Astrocyte (in vitro differentiated cells and primary cell): ENCODE measurements at regions not wholly inside any gene's neighbourhood (a gene's known extent, or its start where the extent isn't known, plus 50 kb on each side); places are given as distances from the start of the nearest gene placed in this dataset.

ENCODE experiments used
- DNase-seq: peaks from one replicate; pipeline ENCODE4 v3.0.0-alpha.2; 2010; ENCODE audit warnings: low read depth
- FAIRE-seq: peaks from 2 replicates; lab custom pipeline; 2011; peaks lifted over from hg19 to GRCh38; lab: Jason Lieb, UNC
- H2AFZ ChIP-seq: 2 replicates; pipeline ENCODE4 v1.6.0; 2012; ENCODE audit warnings: low read depth, low read length, inconsistent platforms
- H3K27ac ChIP-seq: 2 replicates; pipeline ENCODE4 v1.5.1; 2011; ENCODE audit warnings: low read depth, low read length, inconsistent platforms
- H3K27me3 ChIP-seq: 2 replicates; pipeline ENCODE4 v1.6.0; 2011; ENCODE audit warnings: low read length, inconsistent platforms; ENCODE audit not compliant: insufficient read depth
- H3K36me3 ChIP-seq: 2 replicates; pipeline ENCODE4 v1.5.1; 2011; ENCODE audit warnings: low read length, inconsistent platforms; ENCODE audit not compliant: insufficient read depth
- H3K4me1 ChIP-seq: 2 replicates; pipeline ENCODE4 v1.5.1; 2011; ENCODE audit warnings: low read length, inconsistent platforms; ENCODE audit not compliant: insufficient read depth
- H3K4me2 ChIP-seq: 2 replicates; pipeline ENCODE4 v1.6.0; 2012; ENCODE audit warnings: low read length, inconsistent platforms
- H3K4me3 ChIP-seq: 2 replicates; pipeline ENCODE4 v1.5.1; 2011; ENCODE audit warnings: low read depth, mild to moderate bottlenecking, low read length, inconsistent platforms; ENCODE audit not compliant: insufficient read depth
- H3K79me2 ChIP-seq: 2 replicates; pipeline ENCODE4 v1.6.0; 2012; ENCODE audit warnings: mild to moderate bottlenecking, low read length, inconsistent platforms; ENCODE audit not compliant: insufficient read depth
- H3K9ac ChIP-seq: 2 replicates; pipeline ENCODE4 v1.6.0; 2012; ENCODE audit warnings: mild to moderate bottlenecking, low read length, inconsistent platforms
- H3K9me3 ChIP-seq: 2 replicates; pipeline ENCODE4 v1.5.1; 2012; ENCODE audit warnings: low read depth, mild to moderate bottlenecking, low read length, inconsistent platforms; ENCODE audit not compliant: insufficient read depth
- H4K20me1 ChIP-seq: 2 replicates; pipeline ENCODE4 v1.6.0; 2012; ENCODE audit warnings: low read length, inconsistent platforms; ENCODE audit not compliant: insufficient read depth
- H3K27ac Mint-ChIP-seq: one replicate; pipeline ENCODE4 v1.8.0; 2021; ENCODE audit warnings: mild to moderate bottlenecking, mixed read lengths; ENCODE audit not compliant: unreplicated experiment
- H3K27me3 Mint-ChIP-seq: one replicate; pipeline ENCODE4 v1.8.0; 2021; ENCODE audit warnings: low read depth, mixed read lengths; ENCODE audit not compliant: unreplicated experiment
- H3K36me3 Mint-ChIP-seq: one replicate; pipeline ENCODE4 v1.8.0; 2021; ENCODE audit warnings: low read depth, mixed read lengths; ENCODE audit not compliant: unreplicated experiment
- H3K4me1 Mint-ChIP-seq: one replicate; pipeline ENCODE4 v1.8.0; 2021; ENCODE audit warnings: low read depth, mixed read lengths; ENCODE audit not compliant: unreplicated experiment
- H3K4me3 Mint-ChIP-seq: one replicate; pipeline ENCODE4 v1.8.0; 2021; ENCODE audit warnings: mild to moderate bottlenecking, moderate library complexity, mixed read lengths; ENCODE audit not compliant: unreplicated experiment
- H3K9me3 Mint-ChIP-seq: one replicate; pipeline ENCODE4 v1.8.0; 2021; ENCODE audit warnings: mild to moderate bottlenecking, mixed read lengths; ENCODE audit not compliant: unreplicated experiment
- EZH2 ChIP-seq: IDR thresholded peaks from 2 replicates; pipeline ENCODE4 v1.6.1; 2012; ENCODE audit warnings: mild to moderate bottlenecking, low read length, inconsistent platforms; ENCODE audit not compliant: insufficient read depth
- TF ChIP-seq, protein P1 (sequence below): IDR thresholded peaks from 2 replicates; pipeline ENCODE4 v1.5.1; 2011; ENCODE audit warnings: low read depth, mild to moderate bottlenecking, inconsistent platforms, low read length, moderate library complexity; ENCODE audit not compliant: insufficient read depth

DNA sequence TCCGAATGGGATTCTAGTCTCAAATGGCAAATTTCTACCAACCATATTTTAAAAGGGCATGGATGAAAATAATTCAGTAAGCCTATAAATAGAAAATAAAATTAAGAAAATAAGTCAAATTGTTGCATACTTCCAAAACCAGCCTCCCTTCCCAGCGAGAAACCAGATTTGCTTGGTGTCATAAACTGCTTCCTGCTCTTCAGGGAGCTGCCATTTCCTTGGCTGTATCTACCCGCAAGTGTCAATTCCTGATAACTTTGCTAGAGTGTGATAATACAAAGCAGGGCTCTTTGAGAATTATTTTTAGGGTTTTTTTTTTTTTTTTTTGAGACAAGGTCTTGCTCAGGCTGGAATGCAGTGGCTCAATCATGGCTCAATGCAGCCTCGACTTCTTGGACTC is 62.3 kb downstream of the S1PR1 start:
- H3K4me1 ChIP-seq = no peaks in the 10 kb centered on the region
- H3K27ac ChIP-seq = no peak overlapping the region
- Mint-ChIP-seq H3K4me3 (no peak overlapping the region), H3K9me3 (no peaks in the 10 kb centered on the region), H3K27ac (no peak overlapping the region), H3K27me3 (no peaks in the 10 kb centered on the region), H3K36me3 (no peaks in the 10 kb centered on the region), H3K4me1 (peaks cover 12% of the 10 kb centered on the region)
- no peaks in the 10 kb centered on the region for H3K27me3 ChIP-seq
- TF ChIP-seq, protein P1, sequence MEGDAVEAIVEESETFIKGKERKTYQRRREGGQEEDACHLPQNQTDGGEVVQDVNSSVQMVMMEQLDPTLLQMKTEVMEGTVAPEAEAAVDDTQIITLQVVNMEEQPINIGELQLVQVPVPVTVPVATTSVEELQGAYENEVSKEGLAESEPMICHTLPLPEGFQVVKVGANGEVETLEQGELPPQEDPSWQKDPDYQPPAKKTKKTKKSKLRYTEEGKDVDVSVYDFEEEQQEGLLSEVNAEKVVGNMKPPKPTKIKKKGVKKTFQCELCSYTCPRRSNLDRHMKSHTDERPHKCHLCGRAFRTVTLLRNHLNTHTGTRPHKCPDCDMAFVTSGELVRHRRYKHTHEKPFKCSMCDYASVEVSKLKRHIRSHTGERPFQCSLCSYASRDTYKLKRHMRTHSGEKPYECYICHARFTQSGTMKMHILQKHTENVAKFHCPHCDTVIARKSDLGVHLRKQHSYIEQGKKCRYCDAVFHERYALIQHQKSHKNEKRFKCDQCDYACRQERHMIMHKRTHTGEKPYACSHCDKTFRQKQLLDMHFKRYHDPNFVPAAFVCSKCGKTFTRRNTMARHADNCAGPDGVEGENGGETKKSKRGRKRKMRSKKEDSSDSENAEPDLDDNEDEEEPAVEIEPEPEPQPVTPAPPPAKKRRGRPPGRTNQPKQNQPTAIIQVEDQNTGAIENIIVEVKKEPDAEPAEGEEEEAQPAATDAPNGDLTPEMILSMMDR = no peak
- TF ChIP-seq EZH2 = no peak
- FAIRE-seq = no peak
- DNase-seq = no peak
- H3K4me3 ChIP-seq = no peak overlapping the region
- no peaks in the 10 kb centered on the region for H3K79me2 ChIP-seq
- no peaks in the 10 kb centered on the region for H3K36me3 ChIP-seq
- H2AFZ ChIP-seq = no peak overlapping the region
- H3K9me3 ChIP-seq = no peaks in the 10 kb centered on the region
- H3K4me2 ChIP-seq = no peak overlapping the region
- no peaks in the 10 kb centered on the region for H4K20me1 ChIP-seq
- no peak overlapping the region for H3K9ac ChIP-seq

DNA sequence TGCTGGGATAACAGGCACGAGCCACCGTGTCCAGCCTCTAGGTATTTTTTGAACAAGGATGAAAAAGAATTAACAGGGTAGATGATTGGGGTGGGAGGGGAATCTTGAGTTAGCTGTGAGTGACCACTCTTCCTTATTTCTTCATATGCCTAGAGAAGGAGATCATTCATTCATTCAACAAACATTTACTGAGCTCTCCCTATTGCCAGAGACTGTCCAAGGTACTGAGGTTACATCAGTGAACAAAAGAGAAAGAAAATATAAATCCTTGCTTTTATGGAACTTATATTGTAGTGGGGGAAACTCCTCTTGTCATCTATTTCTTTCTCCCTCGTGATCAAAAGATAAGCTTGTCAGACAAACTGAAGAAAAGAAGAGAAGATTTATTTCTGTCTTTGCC is 62.9 kb downstream of the S1PR1 start:
- TF ChIP-seq, protein P1 = no peak
- no peak for TF ChIP-seq EZH2
- Mint-ChIP-seq H3K9me3 (no peaks in the 10 kb centered on the region), H3K27ac (no peak overlapping the region), H3K27me3 (no peaks in the 10 kb centered on the region), H3K36me3 (no peaks in the 10 kb centered on the region), H3K4me1 (peaks cover 12% of the 10 kb centered on the region), H3K4me3 (no peak overlapping the region)
- Histone ChIP-seq H3K27ac (no peak overlapping the region), H3K36me3 (no peaks in the 10 kb centered on the region), H3K27me3 (no peaks in the 10 kb centered on the region), H3K79me2 (no peaks in the 10 kb centered on the region), H3K4me1 (no peaks in the 10 kb centered on the region), H3K9ac (no peak overlapping the region), H4K20me1 (no peaks in the 10 kb centered on the region), H3K4me2 (no peak overlapping the region), H2AFZ (no peak overlapping the region), H3K9me3 (no peaks in the 10 kb centered on the region), H3K4me3 (no peak overlapping the region)
- FAIRE-seq (no peak), DNase-seq (no peak)

DNA sequence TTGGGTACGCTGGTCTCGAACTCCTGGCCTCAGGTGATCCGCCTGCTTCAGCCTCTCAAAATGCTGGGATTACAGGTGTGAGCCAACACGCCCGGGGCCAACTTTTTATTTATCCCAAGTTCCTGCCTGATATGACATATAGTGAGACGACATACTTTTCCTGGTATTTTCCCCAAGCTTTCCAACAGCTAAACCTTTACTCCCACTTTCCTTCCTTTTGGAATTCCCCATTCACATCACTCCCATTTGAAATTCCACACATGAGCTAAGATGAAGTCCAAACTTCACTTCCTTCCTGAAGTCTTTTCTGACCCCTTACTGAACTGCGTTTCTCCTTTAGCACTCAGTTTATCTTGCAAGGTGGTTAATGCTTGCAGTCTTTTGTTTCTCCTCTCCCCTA is 64.1 kb downstream of the S1PR1 start:
- Histone ChIP-seq H3K27me3 (no peaks in the 10 kb centered on the region), H2AFZ (no peak overlapping the region), H3K4me2 (no peak overlapping the region), H3K9ac (no peak overlapping the region), H3K36me3 (no peaks in the 10 kb centered on the region), H3K4me1 (no peaks in the 10 kb centered on the region), H3K27ac (no peak overlapping the region), H4K20me1 (no peaks in the 10 kb centered on the region), H3K9me3 (no peaks in the 10 kb centered on the region), H3K4me3 (no peak overlapping the region), H3K79me2 (no peaks in the 10 kb centered on the region)
- Mint-ChIP-seq H3K4me1 (peaks cover 12% of the 10 kb centered on the region), H3K4me3 (no peak overlapping the region), H3K27ac (no peak overlapping the region), H3K9me3 (no peaks in the 10 kb centered on the region), H3K36me3 (no peaks in the 10 kb centered on the region), H3K27me3 (peaks cover 3% of the 10 kb centered on the region)
- FAIRE-seq (no peak), DNase-seq (no peak)
- TF ChIP-seq EZH2 = no peak
- TF ChIP-seq, protein P1 = no peak
